Gastrocnemius medialis (tissue), 4 donors: ENCODE measurements at regions not wholly inside any gene's neighbourhood (a gene's known extent, or its start where the extent isn't known, plus 50 kb on each side); places are given as distances from the start of the nearest gene placed in this dataset.

Source experiments
- ATAC-seq, 2 donors: fragments of 150-250 bp; one replicate each; pipeline ENCODE4 v1.9.1; 2016
- DNase-seq, 2 donors: peaks; one replicate each; pipeline ENCODE4 v3.0.0-alpha.2; 2019
- H3K27ac ChIP-seq, 4 donors: fragments of 200-600 bp; sonication (generic); 1 replicate in 1 of 4; 2 replicates in 3 of 4; pipeline ENCODE4 v1.5.1; 2016 to 2018; ENCODE audit warnings: mild to moderate bottlenecking in 2 of 4, moderate library complexity in 1 of 4
- H3K27me3 ChIP-seq, 3 donors: fragments of 200-600 bp; sonication (generic) in 2 of 3; 1 replicate in 1 of 3; 2 replicates in 2 of 3; pipeline versions ENCODE4 v1.5.1 to v1.6.0; 2016 to 2019; ENCODE audit warnings: mild to moderate bottlenecking in 1 of 3, moderate library complexity in 1 of 3
- H3K36me3 ChIP-seq, 2 donors: fragments of 200-600 bp; sonication (generic) in 1 of 2; one replicate each; pipeline ENCODE4 v1.5.1; 2017 to 2018
- H3K4me1 ChIP-seq, 2 donors: fragments of 200-600 bp; sonication (generic) in 1 of 2; one replicate each; pipeline ENCODE4 v1.5.1; 2016 to 2017; ENCODE audit warnings: mild to moderate bottlenecking in 2 of 2
- H3K4me3 ChIP-seq, 4 donors: fragments of 200-600 bp; sonication (generic) in 3 of 4; 1 replicate in 1 of 4; 2 replicates in 3 of 4; pipeline ENCODE4 v1.5.1; 2016 to 2019; ENCODE audit warnings: mild to moderate bottlenecking in 2 of 4
- H3K9me3 ChIP-seq, 3 donors: fragments of 200-600 bp; sonication (generic) in 2 of 3; 1 replicate in 1 of 3; 2 replicates in 2 of 3; pipeline ENCODE4 v1.5.1; 2016 to 2019
- POLR2A ChIP-seq, 2 donors: fragments of 450-650 bp; IDR thresholded peaks; one replicate each; pipeline ENCODE4 v1.6.1; 2017; ENCODE audit warnings: antibody characterized with exemption in 2 of 2, mild to moderate bottlenecking in 2 of 2, moderate library complexity in 2 of 2
- in situ Hi-C, 4 donors: fragments of 200-750 bp; cut with MboI; loops; one replicate each; pipeline versions ENCODE4 v1.15.0 to v1.8.0; 2017; ENCODE audit warnings: low sequenced_read_pairs in 4 of 4
- intact Hi-C: fragments of 100-400 bp; cut with DNase I; formaldehyde crosslinking; loops from one replicate; pipeline ENCODE4 v1.15.1; 2023; ENCODE audit warnings: low total_unique reads
- TF ChIP-seq, protein P1 (sequence below), 5 experiments: fragments of 450-650 bp in 3 of 5; fragments of 200-600 bp in 2 of 5; sonication (generic) in 2 of 5; IDR thresholded peaks in 4 of 5; conservative IDR thresholded peaks in 1 of 5; 1 replicate in 4 of 5; 2 replicates in 1 of 5; pipeline ENCODE4 v1.5.1; 2016 to 2019; ENCODE audit warnings: antibody characterized with exemption in 5 of 5, mild to moderate bottlenecking in 3 of 5, moderate library complexity in 3 of 5

DNA sequence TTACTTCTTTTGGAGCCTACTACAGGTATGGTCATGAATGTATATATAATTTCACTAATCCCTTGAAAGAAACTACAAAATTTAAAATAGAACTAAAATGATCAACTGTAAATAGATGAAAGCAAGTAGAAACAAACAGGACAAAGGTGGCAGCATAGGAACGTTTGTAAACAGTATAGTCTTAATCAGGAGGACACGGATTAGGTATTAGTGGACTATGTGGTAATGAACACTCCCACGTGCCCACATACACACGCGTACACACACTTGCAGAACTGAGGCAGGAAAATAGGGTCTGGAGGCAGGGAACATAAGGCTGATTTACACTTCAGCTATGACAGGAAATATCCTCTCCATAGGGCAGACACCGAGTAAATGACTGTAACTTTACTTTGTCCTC lies 1397.8 kb downstream of the NCAM2 start:
- no peaks in the 10 kb centered on the region for H3K27me3 ChIP-seq
- ATAC-seq (no peak), DNase-seq (no peak)
- no peaks in the 10 kb centered on the region for H3K36me3 ChIP-seq
- no peaks in the 10 kb centered on the region for H3K9me3 ChIP-seq
- TF ChIP-seq POLR2A (IDR thresholded peaks at IDR 0.05), result no peak
- TF ChIP-seq, protein P1, sequence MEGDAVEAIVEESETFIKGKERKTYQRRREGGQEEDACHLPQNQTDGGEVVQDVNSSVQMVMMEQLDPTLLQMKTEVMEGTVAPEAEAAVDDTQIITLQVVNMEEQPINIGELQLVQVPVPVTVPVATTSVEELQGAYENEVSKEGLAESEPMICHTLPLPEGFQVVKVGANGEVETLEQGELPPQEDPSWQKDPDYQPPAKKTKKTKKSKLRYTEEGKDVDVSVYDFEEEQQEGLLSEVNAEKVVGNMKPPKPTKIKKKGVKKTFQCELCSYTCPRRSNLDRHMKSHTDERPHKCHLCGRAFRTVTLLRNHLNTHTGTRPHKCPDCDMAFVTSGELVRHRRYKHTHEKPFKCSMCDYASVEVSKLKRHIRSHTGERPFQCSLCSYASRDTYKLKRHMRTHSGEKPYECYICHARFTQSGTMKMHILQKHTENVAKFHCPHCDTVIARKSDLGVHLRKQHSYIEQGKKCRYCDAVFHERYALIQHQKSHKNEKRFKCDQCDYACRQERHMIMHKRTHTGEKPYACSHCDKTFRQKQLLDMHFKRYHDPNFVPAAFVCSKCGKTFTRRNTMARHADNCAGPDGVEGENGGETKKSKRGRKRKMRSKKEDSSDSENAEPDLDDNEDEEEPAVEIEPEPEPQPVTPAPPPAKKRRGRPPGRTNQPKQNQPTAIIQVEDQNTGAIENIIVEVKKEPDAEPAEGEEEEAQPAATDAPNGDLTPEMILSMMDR (IDR thresholded peaks at IDR 0.05 in 4 of 5, conservative IDR thresholded peaks at IDR 0.05 in 1 of 5), result no peak
- in situ Hi-C loops, result no loop called here
- H3K4me1 ChIP-seq, result no peaks in the 10 kb centered on the region
- no peak overlapping the region for H3K4me3 ChIP-seq
- intact Hi-C loops, result no loop called here
- H3K27ac ChIP-seq, result no peak overlapping the region

DNA sequence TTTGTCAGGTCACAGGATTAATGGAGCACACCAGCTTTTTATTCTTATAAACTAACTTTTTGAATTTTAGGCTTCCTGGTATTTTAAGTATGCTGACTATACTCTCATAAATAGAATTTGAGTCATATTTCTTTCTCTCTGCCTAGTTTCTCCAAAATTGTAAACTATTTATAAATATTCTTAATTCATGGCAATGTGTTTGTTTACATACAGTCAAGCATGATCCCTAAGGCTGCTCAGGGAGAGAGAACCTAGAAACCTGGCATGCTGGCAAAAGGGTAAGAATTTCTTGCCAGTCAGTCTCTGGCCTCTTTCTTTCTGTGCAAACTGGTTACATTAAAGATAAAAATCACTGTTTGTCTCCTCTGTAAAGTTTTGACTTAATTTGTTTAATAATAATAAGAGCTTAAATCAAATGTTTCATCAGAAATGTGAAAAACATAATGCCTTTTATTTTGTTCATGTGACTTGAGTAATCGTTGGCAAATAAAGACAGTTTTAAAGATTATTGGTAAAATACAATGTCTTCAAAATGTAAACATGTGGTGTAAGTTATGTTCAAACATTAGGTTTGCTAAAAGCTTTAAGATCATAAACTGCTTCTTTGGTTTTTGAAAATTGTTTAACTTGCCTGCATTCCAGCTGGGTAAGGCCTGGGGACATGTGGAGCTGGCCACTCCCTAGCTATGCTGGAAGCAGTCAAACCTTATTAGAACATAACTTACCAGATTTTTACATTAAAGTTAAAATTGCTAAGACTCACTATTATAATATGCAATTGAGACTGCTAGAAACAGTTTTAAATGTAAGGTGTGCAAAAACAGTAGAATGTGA lies 1401.7 kb downstream of the NCAM2 start:
- no peaks in the 10 kb centered on the region for H3K9me3 ChIP-seq
- H3K27ac ChIP-seq, result no peak overlapping the region
- no peaks in the 10 kb centered on the region for H3K4me1 ChIP-seq
- TF ChIP-seq POLR2A (IDR thresholded peaks at IDR 0.05), result no peak
- TF ChIP-seq, protein P1 (IDR thresholded peaks at IDR 0.05 in 4 of 5, conservative IDR thresholded peaks at IDR 0.05 in 1 of 5), result no peak
- DNase-seq, result no peak
- H3K27me3 ChIP-seq, result no peaks in the 10 kb centered on the region
- H3K4me3 ChIP-seq, result no peak overlapping the region
- in situ Hi-C loops, result no loop called here
- H3K36me3 ChIP-seq, result no peaks in the 10 kb centered on the region
- no peak for ATAC-seq
- intact Hi-C loops, result no loop called here

DNA sequence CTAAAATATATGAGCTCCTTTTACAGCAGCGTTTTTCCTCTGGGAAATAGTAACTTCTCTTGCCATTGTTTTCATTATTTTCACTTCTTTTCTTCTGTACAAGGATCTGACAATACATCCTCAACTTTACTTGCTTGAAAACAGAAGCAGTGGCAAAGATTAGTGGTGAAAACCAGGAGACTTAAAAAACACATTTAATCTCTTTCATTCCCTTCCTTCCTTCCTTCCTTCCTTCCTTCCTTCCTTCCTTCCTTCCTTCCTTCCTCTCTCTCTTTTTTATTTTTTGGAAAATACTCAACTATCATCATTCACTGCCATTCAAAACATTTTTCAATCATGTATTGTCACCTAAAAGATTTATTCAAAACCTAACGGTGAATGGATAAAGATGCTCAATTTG lies 1411.4 kb downstream of the NCAM2 start:
- TF ChIP-seq, protein P1 (IDR thresholded peaks at IDR 0.05 in 4 of 5, conservative IDR thresholded peaks at IDR 0.05 in 1 of 5), result no peak
- no peak for TF ChIP-seq POLR2A (IDR thresholded peaks at IDR 0.05)

DNA sequence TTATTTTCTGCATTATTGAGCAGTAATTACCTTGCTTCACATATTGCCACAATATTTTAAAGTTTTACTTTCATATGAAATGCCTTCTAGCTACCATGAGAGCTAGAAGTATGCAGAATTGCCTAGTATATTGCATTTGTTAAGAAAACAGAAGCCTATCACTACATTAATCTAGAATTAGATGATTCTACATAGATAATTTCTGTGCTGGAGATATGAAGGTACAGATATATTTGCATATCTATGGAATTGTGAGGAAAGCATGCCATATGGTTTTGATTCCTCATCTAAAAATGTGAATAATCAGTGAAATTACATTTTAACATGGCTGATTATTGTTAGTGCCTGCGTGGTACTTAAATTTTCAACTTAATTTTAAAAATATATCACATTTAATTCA lies 1418.3 kb downstream of the NCAM2 start:
- no peak for TF ChIP-seq POLR2A (IDR thresholded peaks at IDR 0.05)
- TF ChIP-seq, protein P1 (IDR thresholded peaks at IDR 0.05 in 4 of 5, conservative IDR thresholded peaks at IDR 0.05 in 1 of 5), result no peak
- H3K4me1 ChIP-seq, result no peaks in the 10 kb centered on the region
- DNase-seq (no peak), ATAC-seq (no peak)
- H3K9me3 ChIP-seq, result no peaks in the 10 kb centered on the region
- no peaks in the 10 kb centered on the region for H3K36me3 ChIP-seq
- no peak overlapping the region for H3K4me3 ChIP-seq
- no peak overlapping the region for H3K27ac ChIP-seq
- in situ Hi-C loops, result no loop called here
- H3K27me3 ChIP-seq, result no peaks in the 10 kb centered on the region
- intact Hi-C loops, result no loop called here

More for the DNA sequence above, 1411.4 kb downstream of the NCAM2 start:
- in situ Hi-C loops (no loop called here), intact Hi-C loops (no loop called here)
- ATAC-seq (no peak), DNase-seq (no peak)
- Histone ChIP-seq H3K9me3 (no peaks in the 10 kb centered on the region), H3K27ac (no peak overlapping the region), H3K27me3 (no peaks in the 10 kb centered on the region), H3K36me3 (no peaks in the 10 kb centered on the region), H3K4me1 (no peaks in the 10 kb centered on the region), H3K4me3 (no peak overlapping the region)
